ENCODE measurements at regions not wholly inside any gene's neighbourhood (a gene's known extent, or its start where the extent isn't known, plus 50 kb on each side); places are given as distances from the start of the nearest gene placed in this dataset.
"Not testable (repeated sequence)": the region's sequence is repeated elsewhere in the genome, so short reads cannot be mapped to it uniquely, and the experiment has no call there.

DNA sequence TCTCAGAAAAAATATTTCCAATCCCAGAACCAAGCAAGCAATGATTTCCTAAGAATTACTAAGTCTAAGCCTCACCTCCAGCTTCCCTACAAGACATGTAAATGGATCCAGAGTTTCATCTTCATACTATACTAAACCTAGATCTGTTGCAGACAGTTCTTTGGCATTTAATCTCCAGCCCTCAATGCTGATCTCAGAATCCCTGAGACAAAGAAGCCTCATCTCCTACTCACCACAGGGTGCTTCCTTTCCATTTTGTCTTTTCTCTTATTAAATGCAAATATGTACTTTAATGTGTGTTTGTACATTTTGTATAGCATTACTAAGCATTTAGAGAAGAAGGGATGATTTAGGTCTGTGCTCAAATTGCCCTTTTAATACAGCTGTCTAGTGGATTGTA lies 954.9 kb downstream of the TDRD15 start:
- Histone ChIP-seq H3K27me3 (ENCODE audit: control insufficient read depth, insufficient read depth, low read length) (no peaks in the 10 kb centered on the region), H3K36me3 (replicated peaks; ENCODE audit: control insufficient read depth, insufficient read depth, low read length) (no peaks in the 10 kb centered on the region), H3K4me3 (ENCODE audit: insufficient read depth, low read depth, low read length) (no peak overlapping the region)
- DNase-seq, result no peak

DNA sequence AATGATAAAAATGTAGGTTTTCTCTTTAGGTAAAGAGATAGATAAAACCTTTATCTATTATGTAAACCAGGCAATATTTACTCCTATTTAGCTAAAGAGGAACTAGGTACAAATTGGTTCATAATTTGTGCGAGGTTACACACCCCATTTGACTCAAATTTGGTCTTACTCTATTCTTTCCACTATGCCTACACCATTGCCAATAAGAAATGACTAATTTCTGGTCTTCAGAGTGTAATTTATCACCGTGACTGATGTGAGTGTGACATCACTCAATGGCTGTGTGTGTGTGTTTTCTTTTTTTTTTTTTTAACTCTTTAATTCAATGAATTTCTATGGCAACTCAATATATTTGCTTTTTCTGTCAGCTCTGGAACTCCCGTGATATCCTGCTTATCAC lies 955.8 kb downstream of the TDRD15 start:
- Histone ChIP-seq H3K4me3 (ENCODE audit: insufficient read depth, low read depth, low read length) (no peak overlapping the region), H3K27me3 (ENCODE audit: control insufficient read depth, insufficient read depth, low read length) (no peaks in the 10 kb centered on the region), H3K36me3 (replicated peaks; ENCODE audit: control insufficient read depth, insufficient read depth, low read length) (no peaks in the 10 kb centered on the region)
- DNase-seq, result no peak

DNA sequence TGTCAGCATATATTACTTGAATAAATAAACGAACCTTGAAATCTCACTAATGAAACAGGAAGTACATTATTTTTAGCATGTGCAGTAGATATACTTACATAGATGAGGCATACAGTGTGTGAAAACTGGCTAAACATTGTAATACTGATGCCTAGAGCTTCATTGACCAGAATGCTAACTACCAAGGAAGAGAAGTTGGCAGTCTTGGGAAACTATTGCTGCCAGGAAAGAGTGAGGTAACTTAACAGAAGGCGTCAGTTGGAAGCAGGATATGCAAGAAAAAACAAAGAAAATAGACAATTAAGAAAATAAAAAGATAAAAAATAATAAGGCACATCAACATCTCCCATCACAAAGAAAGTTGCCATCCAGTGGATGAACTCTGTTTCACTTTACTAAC lies 963.0 kb downstream of the TDRD15 start:
- no peak for DNase-seq
- Histone ChIP-seq H3K36me3 (replicated peaks; ENCODE audit: control insufficient read depth, insufficient read depth, low read length) (no peaks in the 10 kb centered on the region), H3K4me3 (ENCODE audit: insufficient read depth, low read depth, low read length) (no peak overlapping the region), H3K27me3 (ENCODE audit: control insufficient read depth, insufficient read depth, low read length) (no peaks in the 10 kb centered on the region)

DNA sequence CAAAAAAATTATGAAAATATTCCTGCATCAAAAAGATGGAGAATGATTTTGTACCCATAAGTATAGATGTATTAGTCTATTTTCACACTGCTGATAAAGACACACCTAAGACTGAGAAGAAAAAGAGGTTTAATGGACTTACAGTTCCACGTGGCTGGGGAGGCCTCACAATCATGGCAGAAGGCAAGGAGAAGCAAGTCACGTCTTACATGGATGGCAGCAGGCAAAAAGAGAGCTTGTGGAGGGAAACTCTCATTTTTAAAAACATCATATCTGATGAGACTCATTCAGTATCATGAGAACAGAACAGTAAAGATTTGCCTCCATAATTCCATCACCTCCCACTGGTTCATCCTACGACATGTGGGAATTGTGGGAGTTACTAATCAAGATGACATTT lies 979.8 kb downstream of the TDRD15 start:
- not testable (repeated sequence) for DNase-seq; H3K4me3 ChIP-seq (ENCODE audit: insufficient read depth, low read depth, low read length); H3K27me3 ChIP-seq (ENCODE audit: control insufficient read depth, insufficient read depth, low read length); H3K36me3 ChIP-seq (replicated peaks; ENCODE audit: control insufficient read depth, insufficient read depth, low read length)

- peak; percentile 2 for DNase-seq
- no peaks in the 10 kb centered on the region for H3K36me3 ChIP-seq (replicated peaks; ENCODE audit: control insufficient read depth, insufficient read depth, low read length)
Observed at GRCh38 chr2:22110244-22110651, 986.5 kb downstream of the TDRD15 start.

GRCh38 chr2:22124003-22124402 lies 1000.2 kb downstream of the TDRD15 start:
- H3K27me3 ChIP-seq (ENCODE audit: control insufficient read depth, insufficient read depth, low read length), result no peaks in the 10 kb centered on the region
- H3K36me3 ChIP-seq (replicated peaks; ENCODE audit: control insufficient read depth, insufficient read depth, low read length), result no peaks in the 10 kb centered on the region
- DNase-seq, result no peak
- no peak overlapping the region for H3K4me3 ChIP-seq (ENCODE audit: insufficient read depth, low read depth, low read length)

More at GRCh38 chr2:22110244-22110651, 986.5 kb downstream of the TDRD15 start:
- Histone ChIP-seq H3K27me3 (ENCODE audit: control insufficient read depth, insufficient read depth, low read length) (no peaks in the 10 kb centered on the region), H3K4me3 (ENCODE audit: insufficient read depth, low read depth, low read length) (no peak overlapping the region)

- Histone ChIP-seq H3K4me3 (ENCODE audit: insufficient read depth, low read depth, low read length) (no peak overlapping the region), H3K27me3 (ENCODE audit: control insufficient read depth, insufficient read depth, low read length) (no peaks in the 10 kb centered on the region), H3K36me3 (replicated peaks; ENCODE audit: control insufficient read depth, insufficient read depth, low read length) (no peaks in the 10 kb centered on the region)
- no peak for DNase-seq
Observed at GRCh38 chr2:22126106-22126505, 1002.3 kb downstream of the TDRD15 start.

GRCh38 chr2:22126978-22127377 lies 1003.2 kb downstream of the TDRD15 start:
- DNase-seq, result no peak
- H3K27me3 ChIP-seq (ENCODE audit: control insufficient read depth, insufficient read depth, low read length), result no peaks in the 10 kb centered on the region

DNA sequence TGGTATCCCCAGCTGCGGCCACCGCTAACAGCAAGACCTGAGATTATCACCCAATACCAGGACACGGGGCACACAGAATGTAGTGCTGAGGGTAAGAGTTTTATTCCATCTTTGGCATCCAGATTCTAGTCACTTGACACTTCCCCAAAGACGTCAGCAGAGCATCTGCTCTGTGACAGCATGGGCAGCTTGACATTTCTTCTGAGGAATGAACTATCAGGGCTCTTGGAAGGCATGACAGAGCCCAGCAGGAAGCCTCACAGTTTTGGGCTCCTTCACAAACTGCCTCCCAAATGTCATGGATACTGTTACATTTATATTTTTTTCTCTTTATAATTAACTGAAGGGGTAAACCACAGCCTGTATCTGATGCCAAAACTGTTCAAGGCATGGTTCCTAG lies 1010.7 kb downstream of the TDRD15 start:
- Histone ChIP-seq H3K4me3 (ENCODE audit: insufficient read depth, low read depth, low read length) (no peak overlapping the region), H3K27me3 (ENCODE audit: control insufficient read depth, insufficient read depth, low read length) (no peaks in the 10 kb centered on the region; the same call in 1 of the 2 replicates), H3K36me3 (replicated peaks; ENCODE audit: control insufficient read depth, insufficient read depth, low read length) (no peaks in the 10 kb centered on the region)
- DNase-seq, result no peak

More at GRCh38 chr2:22126978-22127377, 1003.2 kb downstream of the TDRD15 start:
- Histone ChIP-seq H3K4me3 (ENCODE audit: insufficient read depth, low read depth, low read length) (no peak overlapping the region), H3K36me3 (replicated peaks; ENCODE audit: control insufficient read depth, insufficient read depth, low read length) (no peaks in the 10 kb centered on the region)

GRCh38 chr2:22136446-22136845 lies 1012.7 kb downstream of the TDRD15 start:
- no peak for DNase-seq
- no peaks in the 10 kb centered on the region; the same call in 1 of the 2 replicates for H3K27me3 ChIP-seq (ENCODE audit: control insufficient read depth, insufficient read depth, low read length)

DNA sequence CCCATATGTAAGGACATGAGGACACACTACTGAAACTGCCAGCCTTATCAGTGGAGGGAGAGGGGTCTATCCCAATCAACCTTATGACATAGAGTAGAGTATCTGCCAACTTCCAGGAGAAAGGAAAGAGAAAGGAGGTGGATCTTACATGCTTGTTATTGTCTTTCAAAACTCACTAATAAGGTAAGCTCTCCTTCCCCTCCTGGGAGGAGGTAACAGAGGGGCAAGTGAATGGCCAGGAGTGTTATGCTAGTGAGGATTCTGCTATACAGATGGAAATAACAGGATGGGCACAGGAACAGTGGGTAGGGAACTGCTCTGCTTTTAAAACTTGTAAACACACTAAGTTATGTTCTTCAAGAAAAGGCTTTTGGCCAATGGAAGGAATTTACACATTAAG lies 1020.1 kb downstream of the TDRD15 start:
- no peaks in the 10 kb centered on the region for H3K36me3 ChIP-seq (replicated peaks; ENCODE audit: control insufficient read depth, insufficient read depth, low read length)
- no peak overlapping the region for H3K4me3 ChIP-seq (ENCODE audit: insufficient read depth, low read depth, low read length)
- no peaks in the 10 kb centered on the region for H3K27me3 ChIP-seq (ENCODE audit: control insufficient read depth, insufficient read depth, low read length)
- DNase-seq, result peak; percentile 13

More at GRCh38 chr2:22136446-22136845, 1012.7 kb downstream of the TDRD15 start:
- H3K4me3 ChIP-seq (ENCODE audit: insufficient read depth, low read depth, low read length), result no peak overlapping the region
- H3K36me3 ChIP-seq (replicated peaks; ENCODE audit: control insufficient read depth, insufficient read depth, low read length), result no peaks in the 10 kb centered on the region

DNA sequence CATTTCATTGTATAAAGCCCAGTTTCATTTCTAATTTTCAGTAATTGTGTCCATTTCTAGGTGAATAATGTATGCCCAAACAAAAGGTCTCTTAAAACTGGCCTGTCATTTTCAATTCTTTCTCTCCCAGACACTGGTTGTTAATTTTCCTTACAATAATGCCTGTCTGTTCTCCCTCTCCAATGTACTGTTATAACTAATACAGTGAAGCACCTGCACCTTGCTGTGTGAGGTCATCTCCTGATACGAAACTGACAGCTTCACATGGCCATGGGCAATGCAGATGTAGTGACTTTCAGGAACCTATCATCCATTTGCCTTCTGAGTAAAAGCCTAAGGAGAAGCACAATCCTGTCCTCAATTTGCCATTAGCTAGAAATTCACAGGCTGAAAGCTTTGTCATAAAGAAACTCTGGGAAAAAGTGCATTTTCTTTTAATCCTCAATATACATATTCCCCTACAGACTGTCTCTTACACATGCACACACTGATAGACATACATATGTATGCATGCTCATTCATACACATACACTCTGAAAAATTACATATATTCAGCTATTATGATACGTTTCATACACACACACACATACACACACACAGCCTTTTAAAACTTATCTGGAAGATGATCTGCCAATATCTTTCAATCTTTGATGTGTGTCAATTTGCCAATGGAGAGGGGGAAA lies 1030.3 kb downstream of the TDRD15 start:
- no peak for DNase-seq
- no peak overlapping the region for H3K4me3 ChIP-seq (ENCODE audit: insufficient read depth, low read depth, low read length)
- no peaks in the 10 kb centered on the region for H3K36me3 ChIP-seq (replicated peaks; ENCODE audit: control insufficient read depth, insufficient read depth, low read length)
- H3K27me3 ChIP-seq (ENCODE audit: control insufficient read depth, insufficient read depth, low read length), result no peaks in the 10 kb centered on the region

DNA sequence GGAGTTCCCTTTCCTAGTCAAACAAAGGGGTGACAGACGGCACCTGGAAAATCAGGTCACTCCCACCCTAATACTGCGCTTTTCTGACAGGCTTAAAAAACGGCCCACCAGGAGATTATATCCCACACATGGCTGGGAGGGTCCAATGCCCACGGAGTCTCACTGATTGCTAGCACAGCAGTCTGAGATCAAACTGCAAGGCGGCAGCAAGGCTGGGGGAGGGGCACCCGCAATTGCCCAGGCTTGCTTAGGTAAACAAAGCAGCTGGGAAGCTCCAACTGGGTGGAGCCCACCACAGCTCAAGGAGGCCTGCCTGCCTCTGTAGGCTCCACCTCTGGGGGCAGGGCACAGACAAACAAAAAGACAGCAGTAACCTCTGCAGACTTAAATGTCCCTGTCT lies 1032.9 kb downstream of the TDRD15 start:
- not testable (repeated sequence) for DNase-seq; H3K27me3 ChIP-seq (ENCODE audit: control insufficient read depth, insufficient read depth, low read length); H3K4me3 ChIP-seq (ENCODE audit: insufficient read depth, low read depth, low read length); H3K36me3 ChIP-seq (replicated peaks; ENCODE audit: control insufficient read depth, insufficient read depth, low read length)

- no peak for DNase-seq
- Histone ChIP-seq H3K27me3 (ENCODE audit: control insufficient read depth, insufficient read depth, low read length) (no peaks in the 10 kb centered on the region), H3K4me3 (ENCODE audit: insufficient read depth, low read depth, low read length) (no peak overlapping the region), H3K36me3 (replicated peaks; ENCODE audit: control insufficient read depth, insufficient read depth, low read length) (no peaks in the 10 kb centered on the region)
Observed at GRCh38 chr2:22167256-22167655, 1043.5 kb downstream of the TDRD15 start.

DNA sequence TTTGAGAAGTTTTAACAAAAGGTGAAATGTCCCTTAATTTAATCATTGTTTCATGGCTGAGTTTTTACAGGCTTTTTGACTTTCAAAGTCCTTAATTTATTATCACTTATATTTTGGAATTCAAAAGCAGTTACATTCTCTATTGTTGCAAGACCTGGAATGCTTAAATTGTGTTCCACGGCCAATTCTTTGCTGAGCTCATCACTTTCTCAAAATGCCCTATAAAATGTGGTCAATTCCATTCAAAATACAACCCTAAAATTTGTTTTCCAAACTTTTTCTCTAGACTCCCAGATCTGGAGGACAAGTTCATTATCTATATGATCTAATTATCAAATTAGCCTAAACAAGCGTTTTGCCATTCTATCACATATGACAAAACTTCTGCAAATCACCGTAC lies 1051.2 kb downstream of the TDRD15 start:
- Histone ChIP-seq H3K36me3 (replicated peaks; ENCODE audit: control insufficient read depth, insufficient read depth, low read length) (no peaks in the 10 kb centered on the region), H3K4me3 (ENCODE audit: insufficient read depth, low read depth, low read length) (no peak overlapping the region), H3K27me3 (ENCODE audit: control insufficient read depth, insufficient read depth, low read length) (no peaks in the 10 kb centered on the region)
- DNase-seq, result no peak

DNA sequence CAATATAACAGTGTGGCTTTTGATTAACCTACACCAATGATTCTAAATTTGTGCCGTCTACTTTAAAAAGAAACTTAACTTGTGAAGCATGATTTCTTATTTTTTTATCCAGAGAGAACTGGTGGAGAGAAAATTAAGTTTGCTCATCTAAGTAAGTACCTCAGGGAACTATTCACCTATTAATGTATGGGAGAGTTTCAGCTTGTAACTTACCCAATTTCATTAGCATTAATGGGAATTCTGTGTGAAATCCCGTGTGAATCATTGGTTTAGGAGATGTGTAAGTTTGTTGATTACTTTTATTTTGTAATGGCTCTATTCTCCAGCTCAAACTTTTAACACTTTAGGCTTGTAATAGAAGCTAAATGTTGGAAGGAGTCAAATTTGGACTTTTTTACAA lies 1061.5 kb downstream of the TDRD15 start:
- no peak overlapping the region for H3K4me3 ChIP-seq (ENCODE audit: insufficient read depth, low read depth, low read length)
- no peaks in the 10 kb centered on the region for H3K27me3 ChIP-seq (ENCODE audit: control insufficient read depth, insufficient read depth, low read length)
- DNase-seq, result no peak
- H3K36me3 ChIP-seq (replicated peaks; ENCODE audit: control insufficient read depth, insufficient read depth, low read length), result no peaks in the 10 kb centered on the region

Measured in H7 (cell line).